HG02870 (cell line): ENCODE measurements at regions not wholly inside any gene's neighbourhood (a gene's known extent, or its start where the extent isn't known, plus 50 kb on each side); places are given as distances from the start of the nearest gene placed in this dataset.

Experiments
- ATAC-seq: cut with Tn5 transposase; IDR thresholded peaks from one replicate; pipeline ENCODE4 v1.9.1; 2021; ENCODE audit warnings: mild to moderate bottlenecking, moderate library complexity; ENCODE audit not compliant: unreplicated experiment

DNA sequence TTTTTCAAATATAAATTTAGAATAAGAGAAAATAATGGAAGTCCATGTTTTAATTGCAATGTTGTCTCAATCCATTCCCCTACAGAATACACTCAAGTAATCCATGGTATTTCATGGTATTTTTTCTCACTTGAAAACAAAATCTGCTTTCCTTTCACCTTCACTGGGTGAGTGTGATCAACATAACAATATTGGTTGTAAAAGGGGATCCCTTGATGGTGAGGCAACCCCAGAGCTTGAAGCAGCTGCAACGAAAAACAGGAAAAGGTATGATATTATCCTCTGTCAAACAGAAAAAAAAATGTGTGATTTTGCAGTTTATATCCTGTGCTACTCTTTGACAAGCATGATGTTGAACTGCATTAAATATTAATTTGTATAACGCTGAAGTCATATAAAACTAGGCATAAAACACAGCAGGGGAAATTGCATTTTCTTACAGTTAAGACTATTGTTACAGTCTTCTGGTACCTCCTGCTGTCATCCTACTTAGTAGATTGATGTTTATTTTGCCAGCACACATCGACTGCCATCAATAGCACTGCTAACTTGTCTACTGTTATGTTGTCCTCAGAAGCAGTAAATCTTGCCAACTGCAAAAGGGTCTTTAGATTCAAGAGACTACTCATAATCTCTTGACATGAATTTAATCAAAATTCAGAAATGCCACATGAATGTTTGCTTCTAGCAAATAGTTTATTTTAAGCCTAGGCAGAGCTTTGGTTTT lies 373.1 kb upstream of the MIR17HG start:
- no peak for ATAC-seq

DNA sequence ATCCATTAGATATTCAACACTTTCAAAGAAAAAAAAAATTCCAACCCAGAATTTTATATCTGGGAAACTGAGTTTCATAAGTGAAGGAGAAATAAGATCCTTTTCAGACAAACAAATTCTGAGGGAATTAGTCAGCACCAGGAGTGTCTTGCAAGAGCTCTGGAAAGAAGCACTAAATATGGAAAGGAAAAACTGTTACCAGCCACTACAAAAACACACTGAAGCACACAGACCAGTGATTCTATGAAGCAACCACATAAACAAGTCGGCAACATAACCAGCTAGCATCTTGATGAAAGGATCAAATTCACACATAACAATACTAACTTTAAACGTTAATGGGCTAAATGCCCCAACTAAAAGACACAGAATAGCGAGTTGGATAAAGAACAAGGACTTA lies 368.4 kb upstream of the MIR17HG start:
- no peak for ATAC-seq

DNA sequence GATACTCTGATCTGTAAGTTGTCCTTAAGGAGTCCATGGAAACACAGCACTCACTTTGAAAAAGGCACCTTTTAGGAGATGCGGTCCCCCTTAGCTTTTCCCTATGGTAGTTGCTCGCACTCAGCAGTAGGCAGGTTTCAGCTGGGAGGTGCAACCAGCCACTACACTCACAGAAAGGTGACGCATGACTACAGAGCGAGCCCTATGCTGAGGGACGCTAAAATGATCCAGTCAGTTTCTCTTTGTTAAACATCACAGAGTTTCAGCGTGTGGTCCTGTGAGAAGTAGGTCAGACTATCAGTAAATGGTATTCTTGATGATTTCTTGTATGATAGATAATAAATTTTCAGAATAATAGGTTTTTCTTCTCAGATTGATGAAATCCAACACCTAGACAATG lies 362.7 kb upstream of the MIR17HG start:
- no peak for ATAC-seq

- ATAC-seq, result no peak
Observed at GRCh38 chr13:90995001-90995400, 352.5 kb upstream of the MIR17HG start.

DNA sequence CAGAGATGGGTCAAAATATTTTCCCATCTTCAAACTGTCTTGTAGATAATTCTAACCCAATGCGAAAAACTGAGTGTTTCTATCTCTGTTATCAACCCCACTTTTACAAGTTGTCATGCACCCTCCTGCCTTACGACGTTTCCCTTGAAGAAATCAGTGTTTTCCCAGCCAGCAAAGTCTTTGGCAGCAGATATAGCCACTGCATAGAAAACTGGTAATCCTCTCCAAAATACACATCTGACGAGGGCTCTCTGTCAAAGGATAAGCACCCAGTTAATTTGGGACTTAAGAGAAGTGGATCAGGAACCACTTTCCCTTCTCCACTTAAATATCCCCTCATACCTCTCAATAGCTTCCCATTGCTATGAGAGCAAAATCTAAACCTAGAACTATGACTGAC lies 351.9 kb upstream of the MIR17HG start:
- no peak for ATAC-seq

DNA sequence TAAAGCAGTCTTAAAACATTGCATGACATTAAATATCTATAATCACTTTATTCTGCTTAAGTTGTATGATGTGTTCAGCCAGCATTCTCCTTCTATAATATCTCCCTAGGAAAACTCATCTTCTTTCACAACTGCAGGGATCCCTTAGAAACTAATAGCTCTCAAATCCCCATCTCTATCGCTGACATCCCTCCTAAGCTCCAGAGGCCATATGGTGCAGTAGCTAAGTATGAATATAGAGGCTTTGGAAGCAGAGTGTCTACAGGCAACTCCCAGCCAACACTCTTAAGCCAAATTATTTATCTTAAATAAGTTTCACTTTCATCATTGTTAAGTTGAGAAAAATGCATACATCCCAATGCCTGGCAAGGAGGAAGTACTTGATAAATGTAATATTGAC lies 349.5 kb upstream of the MIR17HG start:
- no peak for ATAC-seq

DNA sequence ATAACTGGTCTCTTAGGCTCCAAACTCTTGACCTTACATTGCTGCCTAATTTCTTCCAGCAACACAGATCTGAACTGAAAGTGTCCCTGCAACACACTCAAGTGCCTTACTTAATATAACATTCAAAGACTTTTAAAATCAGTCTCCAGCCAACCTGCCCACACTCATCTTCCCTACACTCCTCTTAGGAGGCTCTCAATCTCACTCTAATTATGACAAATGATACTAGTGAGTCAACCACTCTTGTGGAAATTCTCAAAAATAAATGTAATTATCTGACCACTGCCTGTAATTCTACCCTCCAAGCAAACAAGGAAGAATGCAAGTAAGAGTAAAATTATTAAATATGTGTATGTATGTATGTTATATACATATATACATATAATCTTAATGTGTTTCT lies 348.1 kb upstream of the MIR17HG start:
- no peak for ATAC-seq

DNA sequence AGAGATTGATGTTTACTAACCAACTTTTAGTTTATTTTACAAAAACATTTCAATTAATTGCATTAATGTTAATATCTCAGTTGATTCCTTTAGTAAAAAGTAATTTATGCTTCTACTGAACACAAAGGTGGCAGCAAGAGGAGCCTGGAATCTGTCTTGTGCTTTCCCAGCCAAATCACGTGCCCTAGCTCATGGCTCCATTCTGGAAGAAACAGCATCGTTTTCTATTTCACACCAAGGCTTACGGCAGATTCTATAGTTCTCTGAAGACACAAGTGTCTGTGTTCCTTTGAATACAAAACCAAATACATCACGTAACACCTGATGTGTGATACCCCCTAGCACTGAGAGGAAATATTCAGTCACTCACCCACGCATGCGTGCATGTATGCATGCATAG lies 346.1 kb upstream of the MIR17HG start:
- ATAC-seq, result no peak

DNA sequence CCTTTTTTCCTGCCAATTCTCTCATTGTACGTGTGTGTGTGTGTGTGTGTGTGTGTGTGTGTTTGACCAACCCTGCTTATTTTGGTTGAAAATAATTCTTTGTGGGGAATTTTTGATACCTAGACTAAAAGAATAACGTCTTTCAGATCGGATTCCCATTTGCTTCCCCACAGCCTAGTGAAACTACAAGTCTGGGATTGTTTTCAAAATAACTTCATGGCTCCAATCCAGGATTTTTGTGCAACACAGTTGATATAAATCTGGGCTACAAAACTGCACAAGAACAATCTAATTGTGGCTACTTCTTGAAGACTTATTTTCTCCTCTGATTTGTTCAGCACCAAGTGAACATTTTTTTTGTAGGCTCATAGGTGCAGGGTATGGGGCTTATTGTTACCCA lies 332.8 kb upstream of the MIR17HG start:
- no peak for ATAC-seq

DNA sequence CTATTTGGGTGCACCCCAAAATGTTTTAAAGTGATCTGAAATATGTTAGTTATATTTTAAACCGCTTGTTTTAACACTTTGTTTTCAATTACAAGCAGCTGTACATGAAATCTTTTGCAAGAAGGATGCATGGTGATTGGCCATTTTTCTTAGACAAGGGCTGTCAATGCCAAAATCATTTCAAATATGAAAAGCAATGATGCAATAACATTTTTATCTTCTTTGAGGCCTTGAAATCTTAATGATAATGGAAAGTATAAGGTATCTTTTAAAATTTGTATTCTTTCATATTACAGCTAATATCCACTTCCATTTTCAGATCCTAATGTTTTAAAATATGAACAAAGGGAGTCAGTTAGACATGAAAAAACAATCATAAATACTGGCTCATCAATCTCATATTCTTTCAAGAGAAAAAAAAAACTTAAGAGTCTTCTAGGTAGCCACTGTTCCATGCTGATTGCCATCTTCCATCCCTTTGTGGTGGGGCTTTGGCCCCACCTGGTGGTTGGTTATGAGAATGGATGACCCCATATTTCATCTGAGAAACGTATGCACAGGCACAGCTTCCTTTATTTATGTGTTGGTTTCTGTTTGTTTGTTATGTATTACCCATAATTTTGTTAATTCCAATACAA lies 330.3 kb upstream of the MIR17HG start:
- ATAC-seq, result peak; percentile 96

- ATAC-seq, result peak; percentile 10
Observed at GRCh38 chr13:91017669-91018053, 329.8 kb upstream of the MIR17HG start.

DNA sequence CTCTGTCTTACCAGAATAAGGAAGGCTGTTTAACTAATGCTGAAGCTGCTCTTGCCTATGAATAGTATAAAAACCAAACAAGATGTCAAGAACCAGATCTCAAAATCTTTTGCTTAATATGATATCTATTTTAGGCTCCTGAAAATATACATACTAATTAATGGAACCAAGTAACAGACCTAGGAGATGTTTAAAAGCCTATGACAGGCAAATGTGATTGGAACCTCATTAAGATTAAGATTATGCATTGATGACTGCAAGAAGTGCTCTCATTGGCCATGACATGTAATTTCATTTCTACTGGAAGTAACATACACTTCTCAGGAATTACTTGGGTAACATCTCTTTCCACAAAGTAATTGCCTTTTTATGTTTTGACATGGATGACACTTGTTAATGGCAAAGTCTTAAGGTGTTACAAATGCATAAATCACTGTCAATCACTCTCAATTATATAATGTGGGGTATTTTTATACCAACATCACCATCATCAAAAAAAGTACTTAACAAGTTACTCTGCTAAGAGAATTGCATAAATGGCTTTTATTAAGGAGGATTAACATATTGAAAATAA lies 326.9 kb upstream of the MIR17HG start:
- no peak for ATAC-seq

DNA sequence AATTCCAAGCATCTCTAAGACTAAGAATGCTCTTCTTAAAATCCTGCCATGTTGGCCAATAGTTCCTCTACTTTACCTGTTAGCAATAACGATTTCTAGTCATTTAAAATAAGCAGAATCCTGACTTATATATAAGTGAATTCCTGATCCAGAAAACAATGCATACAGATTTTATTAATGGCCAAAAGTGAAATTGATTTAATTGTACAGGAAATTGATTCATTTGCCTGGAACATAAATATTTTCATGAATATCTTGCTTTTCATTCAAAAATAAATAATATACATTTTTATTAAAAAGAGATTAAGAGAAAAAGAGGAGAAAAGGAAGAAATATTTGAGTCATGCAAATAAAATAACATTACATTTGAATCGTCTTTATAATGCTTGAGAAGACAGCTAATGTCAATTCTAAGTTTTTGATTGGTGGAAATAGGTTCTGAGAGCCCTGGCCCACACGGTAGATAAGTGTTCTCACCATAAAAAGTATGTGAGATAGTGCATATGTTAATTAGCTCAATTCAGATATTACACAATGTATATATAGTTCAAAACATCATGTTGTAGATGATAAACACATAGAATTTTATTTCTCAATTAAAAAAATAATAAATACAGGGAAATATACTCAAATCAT lies 323.2 kb upstream of the MIR17HG start:
- no peak for ATAC-seq

DNA sequence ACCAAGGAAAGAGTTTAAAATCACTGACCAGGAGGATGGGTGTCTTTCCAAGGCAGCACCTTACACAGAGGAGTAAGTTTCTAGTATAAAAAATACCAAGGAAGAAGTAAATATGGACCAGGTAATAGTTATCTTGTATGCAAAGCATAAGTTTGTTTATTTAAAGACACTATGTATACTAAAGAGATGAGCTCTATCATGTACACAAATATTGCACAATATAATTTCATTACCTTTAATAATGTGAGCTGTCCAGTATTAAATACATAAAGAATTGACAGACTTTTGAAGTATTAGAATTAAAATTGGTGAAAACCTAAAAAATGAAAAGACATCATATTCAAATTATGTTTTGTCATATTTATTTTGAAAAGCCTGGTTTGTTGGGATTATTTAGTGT lies 322.0 kb upstream of the MIR17HG start:
- ATAC-seq, result no peak

GRCh38 chr13:91031508-91031907 lies 316.0 kb upstream of the MIR17HG start:
- ATAC-seq, result no peak

DNA sequence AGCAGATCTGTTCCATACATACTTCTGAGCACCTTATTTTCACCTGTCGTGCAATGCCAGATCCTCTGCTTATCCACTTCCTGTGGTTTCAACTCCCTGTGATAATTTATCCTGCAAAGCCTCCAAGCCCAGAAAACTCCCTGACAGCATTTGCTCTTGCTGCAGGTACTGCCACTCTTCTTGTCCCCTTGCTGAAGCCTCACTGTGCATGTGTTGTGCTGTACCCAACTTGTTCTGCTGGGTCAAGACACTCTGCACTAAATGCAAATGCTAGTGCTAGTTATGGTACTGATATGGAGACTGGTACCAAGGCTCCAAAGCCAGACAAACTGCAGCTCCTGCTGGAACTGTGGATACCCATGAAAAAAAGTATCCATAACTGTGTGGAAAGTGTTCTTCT lies 315.4 kb upstream of the MIR17HG start:
- ATAC-seq, result no peak

GRCh38 chr13:91036886-91037285 lies 310.6 kb upstream of the MIR17HG start:
- ATAC-seq, result no peak

- ATAC-seq, result no peak
Observed at GRCh38 chr13:91042870-91043269, 304.6 kb upstream of the MIR17HG start.

DNA sequence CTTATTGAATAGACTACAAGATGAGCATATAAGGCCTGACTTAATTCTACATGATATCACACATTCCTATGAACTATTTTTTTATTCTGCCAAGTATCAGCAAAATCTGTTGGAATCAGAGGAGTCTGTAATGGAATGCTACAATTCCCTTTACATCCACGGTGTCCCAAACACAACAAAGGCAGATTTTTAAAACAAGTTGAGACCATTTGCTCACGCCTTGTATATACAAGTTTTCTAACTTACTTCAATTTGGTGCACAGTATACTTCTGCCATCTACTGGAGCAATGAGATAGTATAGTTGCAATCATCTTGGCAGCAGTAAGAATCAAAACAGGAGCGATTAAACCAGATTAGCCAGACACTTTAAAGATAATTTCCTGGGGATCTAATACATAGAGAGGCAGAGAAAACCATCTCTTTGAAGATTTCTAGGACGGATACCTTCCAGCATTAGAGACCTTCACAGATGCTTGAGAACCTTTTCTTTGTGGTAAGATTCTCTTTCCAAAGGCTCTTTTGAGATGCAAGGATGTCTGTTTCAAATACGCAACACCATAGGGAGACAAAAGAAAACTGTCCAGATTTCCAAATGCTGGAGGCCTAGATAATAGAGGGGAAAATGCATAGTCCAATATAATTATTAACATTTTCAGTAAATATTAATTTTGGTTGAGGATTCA lies 302.0 kb upstream of the MIR17HG start:
- peak; percentile 62 for ATAC-seq

GRCh38 chr13:91046715-91047327 lies 300.7 kb upstream of the MIR17HG start:
- ATAC-seq, result no peak

GRCh38 chr13:91050970-91051369 lies 296.5 kb upstream of the MIR17HG start:
- no peak for ATAC-seq
